H1 (cell line): ENCODE measurements at regions not wholly inside any gene's neighbourhood (a gene's known extent, or its start where the extent isn't known, plus 50 kb on each side); places are given as distances from the start of the nearest gene placed in this dataset.
A peak's percentile ranks its signal among the peaks of the same experiment; 100 is the strongest.

Experiments
- CTCF ChIA-PET: fragments of 300-600 bp; sonication (Branson Sonifier 250); formaldehyde crosslinking; loops from one replicate; lab custom pipeline; 2021; ENCODE audit not compliant: partially characterized antibody; lab: Charles Lee
- POLR2A ChIA-PET: fragments of 300-600 bp; sonication (Branson Sonifier 250); formaldehyde crosslinking; loops from one replicate; lab custom pipeline; 2021; ENCODE audit warnings: inconsistent platforms; ENCODE audit not compliant: partially characterized antibody; lab: Charles Lee
- DNase-seq, 2 experiments: peaks; one replicate each; pipeline versions ENCODE4 v3.0.0 to v3.0.0-alpha.2; 2010 to 2022; ENCODE audit warnings: low spot score in 2 of 2, low read depth in 1 of 2, mixed read lengths in 1 of 2
- FAIRE-seq: peaks from 2 replicates; lab custom pipeline; 2011; peaks lifted over from hg19 to GRCh38; lab: Jason Lieb, UNC
- H2AFZ ChIP-seq: 2 replicates; pipeline ENCODE4 v1.8.1; 2012; ENCODE audit warnings: low read length, inconsistent platforms
- H2AK5ac ChIP-seq: 2 replicates; pipeline ENCODE4 v1.6.1; 2013; ENCODE audit warnings: low read depth, low read length
- H2BK120ac ChIP-seq: replicated peaks from 2 replicates; pipeline ENCODE3; 2013; ENCODE audit warnings: low read depth, low read length, inconsistent platforms
- H2BK12ac ChIP-seq: 2 replicates; pipeline ENCODE4 v1.6.1; 2013; ENCODE audit warnings: low read depth, low read length
- H2BK15ac ChIP-seq: 2 replicates; pipeline ENCODE4 v1.6.1; 2013; ENCODE audit warnings: low read length
- H2BK20ac ChIP-seq: 2 replicates; pipeline ENCODE4 v1.6.1; 2013; ENCODE audit warnings: low read length
- H2BK5ac ChIP-seq: 2 replicates; pipeline ENCODE4 v1.6.1; 2013; ENCODE audit warnings: low read depth, low read length
- H3K14ac ChIP-seq: 2 replicates; pipeline ENCODE4 v1.6.1; 2013; ENCODE audit warnings: inconsistent platforms; ENCODE audit not compliant: insufficient read length
- H3K18ac ChIP-seq: 2 replicates; pipeline ENCODE4 v1.6.1; 2013; ENCODE audit warnings: low read length; ENCODE audit errors: extremely low read depth
- H3K23ac ChIP-seq: 2 replicates; pipeline ENCODE4 v1.6.1; 2013; ENCODE audit warnings: inconsistent platforms; ENCODE audit not compliant: insufficient read length
- H3K23me2 ChIP-seq: 2 replicates; pipeline ENCODE4 v1.6.1; 2013; ENCODE audit warnings: low read depth, low read length
- H3K27ac ChIP-seq: 2 replicates; pipeline ENCODE4 v1.6.1; 2011; ENCODE audit warnings: low read depth, low read length, inconsistent platforms
- H3K27me3 ChIP-seq, 4 experiments: replicated peaks in 1 of 4; 1 replicate in 1 of 4; 2 replicates in 3 of 4; pipeline versions ENCODE4 v1.6.1 to v1.8.1; 2011 to 2013; ENCODE audit warnings: low read length in 3 of 4, mild to moderate bottlenecking in 3 of 4, inconsistent platforms in 2 of 4, mixed read lengths in 2 of 4, moderate library complexity in 1 of 4; ENCODE audit not compliant: control insufficient read depth in 3 of 4, insufficient read depth in 3 of 4; ENCODE audit errors: extremely low read depth in 1 of 4
- H3K36me3 ChIP-seq, 4 experiments: 2 replicates each; pipeline versions ENCODE4 v1.6.1 to v1.8.1; 2011 to 2013; ENCODE audit warnings: mild to moderate bottlenecking in 4 of 4, low read length in 3 of 4, moderate library complexity in 2 of 4, control low read depth in 1 of 4, inconsistent platforms in 1 of 4; ENCODE audit not compliant: insufficient read depth in 4 of 4, control insufficient read depth in 2 of 4
- H3K4ac ChIP-seq: replicated peaks from 2 replicates; pipeline ENCODE3; 2013; ENCODE audit warnings: low read length, low read depth, mixed read lengths, inconsistent platforms; ENCODE audit not compliant: insufficient read length
- H3K4me1 ChIP-seq, 4 experiments: replicated peaks in 1 of 4; 1 replicate in 1 of 4; 2 replicates in 3 of 4; pipeline versions ENCODE4 v1.6.1 to v1.8.1; 2011 to 2013; ENCODE audit warnings: low read length in 3 of 4, inconsistent platforms in 2 of 4, mixed read lengths in 1 of 4; ENCODE audit not compliant: insufficient read depth in 4 of 4, control insufficient read depth in 3 of 4
- H3K4me2 ChIP-seq, 2 experiments: 2 replicates each; pipeline versions ENCODE4 v1.6.1 to v1.8.1; 2011 to 2013; ENCODE audit warnings: low read depth in 2 of 2, low read length in 2 of 2, control low read depth in 1 of 2, inconsistent platforms in 1 of 2, mild to moderate bottlenecking in 1 of 2; ENCODE audit not compliant: insufficient read depth in 1 of 2
- H3K4me3 ChIP-seq, 4 experiments: fragments of 200-600, 300-600 bp in 1 of 4; sonication (generic), shearing (Covaris generic), sonication (Bioruptor Twin) in 1 of 4; 2 replicates each; pipeline versions ENCODE4 v1.5.1 to v1.8.1; 2011 to 2016; ENCODE audit warnings: low read length in 4 of 4, low read depth in 3 of 4, control low read depth in 2 of 4, inconsistent platforms in 2 of 4, mild to moderate bottlenecking in 2 of 4, mixed read lengths in 1 of 4, moderate library complexity in 1 of 4; ENCODE audit not compliant: insufficient read depth in 2 of 4; ENCODE audit errors: extremely low read depth in 1 of 4
- H3K56ac ChIP-seq: replicated peaks from 2 replicates; pipeline ENCODE3; 2013; ENCODE audit warnings: low read depth, mild to moderate bottlenecking, mixed read lengths, low read length, inconsistent platforms; ENCODE audit not compliant: insufficient read length
- H3K79me1 ChIP-seq: 2 replicates; pipeline ENCODE4 v1.6.1; 2013; ENCODE audit warnings: low read depth, low read length, control low read depth
- H3K79me2 ChIP-seq, 2 experiments: 2 replicates each; pipeline versions ENCODE4 v1.6.1 to v1.8.1; 2012 to 2013; ENCODE audit warnings: low read length in 2 of 2, mild to moderate bottlenecking in 2 of 2, inconsistent platforms in 1 of 2; ENCODE audit not compliant: insufficient read depth in 2 of 2, control insufficient read depth in 1 of 2
- H3K9ac ChIP-seq, 4 experiments: replicated peaks in 1 of 4; 1 replicate in 1 of 4; 2 replicates in 3 of 4; pipeline versions ENCODE4 v1.6.1 to v1.8.1; 2011 to 2013; ENCODE audit warnings: low read depth in 3 of 4, low read length in 3 of 4, control low read depth in 2 of 4, mild to moderate bottlenecking in 2 of 4, moderate library complexity in 2 of 4, inconsistent platforms in 1 of 4; ENCODE audit errors: extremely low read depth in 1 of 4
- H3K9me3 ChIP-seq, 2 experiments: 2 replicates each; pipeline versions ENCODE4 v1.6.1 to v1.8.1; 2012 to 2013; ENCODE audit warnings: mild to moderate bottlenecking in 2 of 2, moderate library complexity in 2 of 2, control low read depth in 1 of 2, inconsistent platforms in 1 of 2, low read depth in 1 of 2, low read length in 1 of 2, mixed read lengths in 1 of 2; ENCODE audit not compliant: insufficient read depth in 2 of 2
- H4K20me1 ChIP-seq, 2 experiments: replicated peaks in 1 of 2; 2 replicates each; pipeline versions ENCODE3 to v1.8.1; 2011 to 2013; ENCODE audit warnings: inconsistent platforms in 2 of 2, low read length in 2 of 2, mild to moderate bottlenecking in 1 of 2; ENCODE audit not compliant: insufficient read depth in 2 of 2, control insufficient read depth in 1 of 2
- H4K5ac ChIP-seq: 2 replicates; pipeline ENCODE4 v1.6.1; 2013; ENCODE audit warnings: low read length, low read depth, mixed read lengths, inconsistent platforms; ENCODE audit not compliant: insufficient read length
- H4K8ac ChIP-seq: 2 replicates; pipeline ENCODE4 v1.8.0; 2013; ENCODE audit warnings: mild to moderate bottlenecking, moderate library complexity, low read length, inconsistent platforms; ENCODE audit not compliant: insufficient read depth; ENCODE audit errors: extremely low read depth
- H4K91ac ChIP-seq: replicated peaks from 2 replicates; pipeline ENCODE3; 2013; ENCODE audit warnings: low read length, mixed read lengths, inconsistent platforms; ENCODE audit not compliant: insufficient read length
- KDM5A ChIP-seq: fragments of 200-600 bp; IDR thresholded peaks from 2 replicates; pipeline ENCODE4 v1.7.1; 2012; ENCODE audit warnings: mild to moderate bottlenecking, low read length, inconsistent platforms, mixed read lengths
- POU5F1 ChIP-seq: IDR thresholded peaks from 2 replicates; pipeline ENCODE4 v1.6.1; 2011; ENCODE audit warnings: low read depth, mild to moderate bottlenecking, low read length, moderate library complexity
- WGBS, 2 experiments: shearing (Covaris generic) in 1 of 2; methylation state at CpG; one replicate each; pipeline versions ENCODE4 v1.1.6 to v1.1.7; 2013 to 2015; ENCODE audit warnings: low lambda C conversion rate in 2 of 2, mixed read lengths in 2 of 2, inconsistent platforms in 1 of 2, low coverage in 1 of 2, missing lambda C conversion rate in 1 of 2; ENCODE audit not compliant: insufficient replicate concordance in 2 of 2, insufficient coverage in 1 of 2, insufficient read length in 1 of 2; ENCODE audit errors: extremely low coverage in 1 of 2, missing lambda C conversion rate in 1 of 2; 5-methylcytosine and 5-hydroxymethylcytosine counted together

- POLR2A ChIA-PET = no interaction called here
- Histone ChIP-seq H3K56ac (no peak overlapping the region), H2AK5ac (no peak overlapping the region), H2BK20ac (no peak overlapping the region), H4K91ac (no peak overlapping the region), H2BK15ac (no peak overlapping the region), H3K9ac (no peak overlapping the region)
- no peak for DNase-seq
- TF ChIP-seq POU5F1 (0 out of 2 replicates have a peak, but pooled peaks have one; percentile 7), KDM5A (no peak)
- TF ChIP-seq, all 59 proteins: peak for 1
- peak; percentile 82 for FAIRE-seq
- Histone ChIP-seq H2BK120ac (no peak overlapping the region), H2BK12ac (no peak overlapping the region), H3K27ac (no peak overlapping the region), H3K18ac (no peak overlapping the region), H3K4me2 (peak overlapping the region in 1 of 2 experiments; percentile 10; a peak in 1 of 4 replicates), H3K79me1 (no peaks in the 10 kb centered on the region), H4K5ac (no peak overlapping the region), H2BK5ac (no peak overlapping the region), H3K36me3 (no peaks in the 10 kb centered on the region; a peak in 1 of 8 replicates), H3K23me2 (no peaks in the 10 kb centered on the region), H3K27me3 (no peaks in the 10 kb centered on the region), H4K8ac (no peak overlapping the region), H3K4me3 (no peak overlapping the region), H3K9me3 (peaks cover 12 to 15% of the 10 kb centered on the region in 2 experiments), H3K79me2 (no peaks in the 10 kb centered on the region), H3K4me1 (peaks cover 0 to 3% (median 2%) of the 10 kb centered on the region in 4 experiments; a peak in 2 of 7 replicates), H3K14ac (no peak overlapping the region), H3K4ac (no peak overlapping the region), H4K20me1 (no peaks in the 10 kb centered on the region), H3K23ac (no peak overlapping the region), H2AFZ (no peak overlapping the region)
- CTCF ChIA-PET = interaction anchor here (0.5 to 1.6 kb wide), 2 partner anchors 100 to 159 kb away, joined by 3 read pairs; no protein-coding TSS in a partner anchor
- WGBS, 2 experiments = 79% methylated on average over 4 of the region's 4 CpGs; no CpG with 5 or more reads in 1 of the 2 experiments
Measured at GRCh38 chr7:116367171-116367813, 132.2 kb upstream of the CAV2 start.
